ENCODE measurements at regions not wholly inside any gene's neighbourhood (a gene's known extent, or its start where the extent isn't known, plus 50 kb on each side); places are given as distances from the start of the nearest gene placed in this dataset.
"Not testable (repeated sequence)": the region's sequence is repeated elsewhere in the genome, so short reads cannot be mapped to it uniquely, and the experiment has no call there.

- no peak overlapping the region for H3K27ac Mint-ChIP-seq
- no peaks in the 10 kb centered on the region for H3K4me1 Mint-ChIP-seq
- peaks cover 6 to 21% (median 12%) of the 10 kb centered on the region in 5 donors for H3K27me3 Mint-ChIP-seq
- POLR2A ChIA-PET = no interaction called here
- DNase-seq = no peak
- H3K9me3 Mint-ChIP-seq = peaks cover 0 to 5% (median 0%) of the 10 kb centered on the region in 9 donors
- H3K4me3 Mint-ChIP-seq = no peak overlapping the region
- H3K36me3 Mint-ChIP-seq = no peaks in the 10 kb centered on the region
- ATAC-seq = no peak
These were observed 57.1 kb downstream of the GRIN2B start for GRCh38 chr12:13924286-13924685.

GRCh38 chr12:13918897-13919296 is 62.5 kb downstream of the GRIN2B start:
- POLR2A ChIA-PET = no interaction called here

GRCh38 chr12:13915096-13915495 is 66.3 kb downstream of the GRIN2B start:
- Mint-ChIP-seq H3K27me3 (peaks cover 2 to 13% (median 10%) of the 10 kb centered on the region in 5 donors), H3K4me3 (no peak overlapping the region), H3K27ac (no peak overlapping the region), H3K4me1 (peaks cover 0 to 3% (median 0%) of the 10 kb centered on the region in 4 donors), H3K9me3 (no peaks in the 10 kb centered on the region), H3K36me3 (peaks cover 0 to 2% (median 0%) of the 10 kb centered on the region in 3 donors)
- POLR2A ChIA-PET = no interaction called here
- no peak for DNase-seq
- no peak for ATAC-seq

More at GRCh38 chr12:13918897-13919296, 62.5 kb downstream of the GRIN2B start:
- DNase-seq (no peak), ATAC-seq (no peak)
- peaks cover 0 to 2% (median 0%) of the 10 kb centered on the region in 3 donors for H3K36me3 Mint-ChIP-seq
- H3K4me1 Mint-ChIP-seq = no peaks in the 10 kb centered on the region
- H3K27ac Mint-ChIP-seq = no peak overlapping the region
- H3K27me3 Mint-ChIP-seq = peaks cover 0 to 10% (median 6%) of the 10 kb centered on the region in 5 donors
- no peaks in the 10 kb centered on the region for H3K9me3 Mint-ChIP-seq
- H3K4me3 Mint-ChIP-seq = no peak overlapping the region

GRCh38 chr12:13913371-13913770 is 68.0 kb downstream of the GRIN2B start:
- Mint-ChIP-seq H3K36me3 (peaks cover 0 to 2% (median 0%) of the 10 kb centered on the region in 3 donors), H3K4me3 (no peak overlapping the region), H3K27ac (no peak overlapping the region), H3K4me1 (peaks cover 0 to 3% (median 0%) of the 10 kb centered on the region in 4 donors), H3K27me3 (peaks cover 2 to 20% (median 5%) of the 10 kb centered on the region in 5 donors), H3K9me3 (no peaks in the 10 kb centered on the region)
- DNase-seq = no peak
- POLR2A ChIA-PET = no interaction called here
- no peak for ATAC-seq

- Mint-ChIP-seq H3K27me3 (peaks cover 2 to 17% (median 3%) of the 10 kb centered on the region in 5 donors), H3K36me3 (peaks cover 0 to 2% (median 0%) of the 10 kb centered on the region in 3 donors), H3K4me1 (peaks cover 0 to 3% (median 0%) of the 10 kb centered on the region in 4 donors), H3K9me3 (no peaks in the 10 kb centered on the region), H3K4me3 (no peak overlapping the region), H3K27ac (no peak overlapping the region)
- no peak for DNase-seq
- POLR2A ChIA-PET = no interaction called here
- ATAC-seq = no peak
These were observed 69.4 kb downstream of the GRIN2B start for GRCh38 chr12:13911756-13912554.

GRCh38 chr12:13905794-13906193 is 75.6 kb downstream of the GRIN2B start:
- ATAC-seq = no peak
- no peak overlapping the region for H3K27ac Mint-ChIP-seq
- peaks cover 0 to under 1% (median 0%) of the 10 kb centered on the region in 4 donors for H3K4me1 Mint-ChIP-seq
- H3K36me3 Mint-ChIP-seq = peaks cover 0 to 15% (median 0%) of the 10 kb centered on the region in 3 donors
- POLR2A ChIA-PET = no interaction called here
- no peak for DNase-seq
- peaks cover 0 to 17% (median 2%) of the 10 kb centered on the region in 5 donors for H3K27me3 Mint-ChIP-seq
- H3K4me3 Mint-ChIP-seq = no peak overlapping the region
- H3K9me3 Mint-ChIP-seq = peaks cover 0 to 19% (median 3%) of the 10 kb centered on the region in 9 donors

GRCh38 chr12:13900718-13901117 is 80.7 kb downstream of the GRIN2B start:
- no peak overlapping the region for H3K27ac Mint-ChIP-seq
- peaks cover 0 to 7% (median 0%) of the 10 kb centered on the region in 3 donors for H3K36me3 Mint-ChIP-seq
- POLR2A ChIA-PET = no interaction called here
- peaks cover 0 to 7% (median 1%) of the 10 kb centered on the region in 5 donors for H3K27me3 Mint-ChIP-seq
- ATAC-seq = no peak
- H3K9me3 Mint-ChIP-seq = peaks cover 0 to 14% (median 5%) of the 10 kb centered on the region in 9 donors
- H3K4me3 Mint-ChIP-seq = no peak overlapping the region
- no peak for DNase-seq
- H3K4me1 Mint-ChIP-seq = no peaks in the 10 kb centered on the region

- ATAC-seq, H3K27ac Mint-ChIP-seq, H3K4me3 Mint-ChIP-seq, H3K36me3 Mint-ChIP-seq, H3K27me3 Mint-ChIP-seq, H3K9me3 Mint-ChIP-seq, POLR2A ChIA-PET, H3K4me1 Mint-ChIP-seq, DNase-seq: not testable (repeated sequence)
These were observed 83.0 kb downstream of the GRIN2B start for GRCh38 chr12:13898387-13898786.

GRCh38 chr12:13897811-13898210 is 83.6 kb downstream of the GRIN2B start:
- Mint-ChIP-seq H3K9me3 (peaks cover 0 to 2% (median 0%) of the 10 kb centered on the region in 9 donors), H3K27ac (no peak overlapping the region), H3K27me3 (peaks cover 0 to 7% (median 1%) of the 10 kb centered on the region in 5 donors), H3K4me3 (no peak overlapping the region), H3K36me3 (no peaks in the 10 kb centered on the region), H3K4me1 (no peaks in the 10 kb centered on the region)
- ATAC-seq = no peak
- POLR2A ChIA-PET = no interaction called here
- DNase-seq = no peak

GRCh38 chr12:13896063-13896626 is 85.3 kb downstream of the GRIN2B start:
- Mint-ChIP-seq H3K4me3 (no peak overlapping the region), H3K27me3 (peaks cover 0 to 15% (median 5%) of the 10 kb centered on the region in 5 donors), H3K36me3 (no peaks in the 10 kb centered on the region), H3K4me1 (no peaks in the 10 kb centered on the region), H3K9me3 (peaks cover 0 to 2% (median 0%) of the 10 kb centered on the region in 9 donors), H3K27ac (no peak overlapping the region)
- POLR2A ChIA-PET = no interaction called here
- no peak for ATAC-seq
- no peak for DNase-seq

GRCh38 chr12:13891902-13892301 is 89.5 kb downstream of the GRIN2B start:
- Mint-ChIP-seq H3K9me3 (no peaks in the 10 kb centered on the region), H3K4me3 (no peak overlapping the region), H3K36me3 (no peaks in the 10 kb centered on the region), H3K4me1 (no peaks in the 10 kb centered on the region), H3K27ac (no peak overlapping the region), H3K27me3 (peaks cover 0 to 13% (median 4%) of the 10 kb centered on the region in 5 donors)
- POLR2A ChIA-PET = no interaction called here
- ATAC-seq (no peak), DNase-seq (no peak)

GRCh38 chr12:13890943-13891342 is 90.5 kb downstream of the GRIN2B start:
- Mint-ChIP-seq H3K9me3 (no peaks in the 10 kb centered on the region), H3K27me3 (peaks cover 0 to 13% (median 4%) of the 10 kb centered on the region in 5 donors), H3K4me1 (no peaks in the 10 kb centered on the region), H3K4me3 (no peak overlapping the region), H3K27ac (no peak overlapping the region), H3K36me3 (no peaks in the 10 kb centered on the region)
- ATAC-seq = no peak
- POLR2A ChIA-PET = no interaction called here
- no peak for DNase-seq

- Mint-ChIP-seq H3K27ac (no peak overlapping the region), H3K9me3 (peaks cover 0 to 3% (median 0%) of the 10 kb centered on the region in 9 donors), H3K4me3 (no peak overlapping the region), H3K36me3 (no peaks in the 10 kb centered on the region), H3K27me3 (peaks cover under 1 to 24% (median 10%) of the 10 kb centered on the region in 5 donors), H3K4me1 (no peaks in the 10 kb centered on the region)
- ATAC-seq = no peak
- no peak for DNase-seq
- POLR2A ChIA-PET = no interaction called here
These were observed 93.5 kb downstream of the GRIN2B start for GRCh38 chr12:13887779-13888388.
